ENCODE measurements at regions not wholly inside any gene's neighbourhood (a gene's known extent, or its start where the extent isn't known, plus 50 kb on each side); places are given as distances from the start of the nearest gene placed in this dataset.

- Histone ChIP-seq H3K4me2 (ENCODE audit: low read depth, low read length, poor library complexity, severe bottlenecking) (no peak overlapping the region), H2AFZ (ENCODE audit: low read length) (no peak overlapping the region), H3K9me3 (ENCODE audit: insufficient read depth, low read depth, low read length) (no peaks in the 10 kb centered on the region), H3K9ac (ENCODE audit: low read depth, low read length, poor library complexity, severe bottlenecking) (no peak overlapping the region), H3K36me3 (ENCODE audit: insufficient read depth, low read length) (no peaks in the 10 kb centered on the region), H3K4me1 (ENCODE audit: insufficient read depth, low read length, poor library complexity, severe bottlenecking) (no peaks in the 10 kb centered on the region), H3K9me2 (replicated peaks; ENCODE audit: low read depth, low read length) (no peaks in the 10 kb centered on the region), H4K20me1 (ENCODE audit: insufficient read depth, low read length, poor library complexity, severe bottlenecking) (no peaks in the 10 kb centered on the region), H3F3A (ENCODE audit: low read depth) (no peaks in the 10 kb centered on the region), H3K27me3 (ENCODE audit: insufficient read depth, low read length, poor library complexity, severe bottlenecking) (no peaks in the 10 kb centered on the region), H3K79me2 (ENCODE audit: insufficient read depth, low read length) (no peaks in the 10 kb centered on the region), H3K4me3 (ENCODE audit: low read length, poor library complexity, severe bottlenecking) (no peak overlapping the region)
- TF ChIP-seq CTCF (conservative IDR thresholded peaks at IDR 0.05; ENCODE audit: low read length) (no peak), EZH2phosphoT487 (IDR thresholded peaks at IDR 0.05; ENCODE audit: borderline replicate concordance) (no peak)
These were observed 256.0 kb upstream of the TFAP2D start for GRCh38 chr6:50457351-50457750.

- no peak overlapping the region for H3K9ac ChIP-seq (ENCODE audit: low read depth, low read length, poor library complexity, severe bottlenecking)
These were observed 251.6 kb upstream of the TFAP2D start for GRCh38 chr6:50461696-50462095.

GRCh38 chr6:50463931-50464330, 249.4 kb upstream of the TFAP2D start:
- Histone ChIP-seq H2AFZ (ENCODE audit: low read length) (no peak overlapping the region), H3K79me2 (ENCODE audit: insufficient read depth, low read length) (no peaks in the 10 kb centered on the region), H3K9me2 (replicated peaks; ENCODE audit: low read depth, low read length) (no peaks in the 10 kb centered on the region), H3K36me3 (ENCODE audit: insufficient read depth, low read length) (no peaks in the 10 kb centered on the region), H3K9me3 (ENCODE audit: insufficient read depth, low read depth, low read length) (no peaks in the 10 kb centered on the region), H3K9ac (ENCODE audit: low read depth, low read length, poor library complexity, severe bottlenecking) (no peak overlapping the region), H4K20me1 (ENCODE audit: insufficient read depth, low read length, poor library complexity, severe bottlenecking) (no peaks in the 10 kb centered on the region), H3F3A (ENCODE audit: low read depth) (no peaks in the 10 kb centered on the region), H3K27me3 (ENCODE audit: insufficient read depth, low read length, poor library complexity, severe bottlenecking) (no peaks in the 10 kb centered on the region), H3K4me3 (ENCODE audit: low read length, poor library complexity, severe bottlenecking) (no peak overlapping the region), H3K4me1 (ENCODE audit: insufficient read depth, low read length, poor library complexity, severe bottlenecking) (no peaks in the 10 kb centered on the region), H3K4me2 (ENCODE audit: low read depth, low read length, poor library complexity, severe bottlenecking) (no peak overlapping the region)
- TF ChIP-seq CTCF (conservative IDR thresholded peaks at IDR 0.05; ENCODE audit: low read length) (no peak), EZH2phosphoT487 (IDR thresholded peaks at IDR 0.05; ENCODE audit: borderline replicate concordance) (no peak)

More at GRCh38 chr6:50461696-50462095, 251.6 kb upstream of the TFAP2D start:
- H3K9me2 ChIP-seq (replicated peaks; ENCODE audit: low read depth, low read length) = no peaks in the 10 kb centered on the region
- no peak overlapping the region for H3K4me3 ChIP-seq (ENCODE audit: low read length, poor library complexity, severe bottlenecking)
- no peak overlapping the region for H3K4me2 ChIP-seq (ENCODE audit: low read depth, low read length, poor library complexity, severe bottlenecking)
- no peaks in the 10 kb centered on the region for H3K79me2 ChIP-seq (ENCODE audit: insufficient read depth, low read length)
- H3K36me3 ChIP-seq (ENCODE audit: insufficient read depth, low read length) = no peaks in the 10 kb centered on the region
- no peaks in the 10 kb centered on the region for H3F3A ChIP-seq (ENCODE audit: low read depth)
- H3K4me1 ChIP-seq (ENCODE audit: insufficient read depth, low read length, poor library complexity, severe bottlenecking) = no peaks in the 10 kb centered on the region
- no peaks in the 10 kb centered on the region for H3K9me3 ChIP-seq (ENCODE audit: insufficient read depth, low read depth, low read length)
- TF ChIP-seq CTCF (conservative IDR thresholded peaks at IDR 0.05; ENCODE audit: low read length) (no peak), EZH2phosphoT487 (IDR thresholded peaks at IDR 0.05; ENCODE audit: borderline replicate concordance) (no peak)
- H3K27me3 ChIP-seq (ENCODE audit: insufficient read depth, low read length, poor library complexity, severe bottlenecking) = no peaks in the 10 kb centered on the region
- H2AFZ ChIP-seq (ENCODE audit: low read length) = no peak overlapping the region
- H4K20me1 ChIP-seq (ENCODE audit: insufficient read depth, low read length, poor library complexity, severe bottlenecking) = no peaks in the 10 kb centered on the region

Measured in Loucy (cell line).